ENCODE measurements at regions not wholly inside any gene's neighbourhood (a gene's known extent, or its start where the extent isn't known, plus 50 kb on each side); places are given as distances from the start of the nearest gene placed in this dataset.

DNA sequence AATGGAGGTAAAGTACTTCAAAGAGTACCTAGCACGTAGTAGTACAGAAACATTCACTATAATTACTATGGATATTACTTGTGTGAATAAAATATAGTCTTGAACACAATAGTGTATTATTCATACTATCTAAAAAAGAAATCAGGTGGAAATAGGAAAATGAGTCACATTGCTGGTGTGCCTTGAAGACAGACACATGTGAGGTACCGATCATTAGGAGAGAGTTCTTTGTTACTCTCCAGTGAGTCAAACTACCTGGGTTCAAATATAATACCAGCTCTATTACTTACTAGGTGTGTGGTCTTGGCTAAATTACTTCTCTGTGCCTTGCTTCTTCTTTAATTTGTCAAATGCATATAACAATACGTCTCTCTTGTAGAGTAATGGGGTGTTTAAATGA lies 50.8 kb upstream of the BEND6 start:
- no peak overlapping the region for H3K4me3 ChIP-seq (replicated peaks in 1 of 2; ENCODE audit: low read depth in 2 of 2, low read length in 2 of 2)
- DNase-seq (ENCODE audit: low read depth in 2 of 2), result peak in 1 of 2 donors; percentile 40

DNA sequence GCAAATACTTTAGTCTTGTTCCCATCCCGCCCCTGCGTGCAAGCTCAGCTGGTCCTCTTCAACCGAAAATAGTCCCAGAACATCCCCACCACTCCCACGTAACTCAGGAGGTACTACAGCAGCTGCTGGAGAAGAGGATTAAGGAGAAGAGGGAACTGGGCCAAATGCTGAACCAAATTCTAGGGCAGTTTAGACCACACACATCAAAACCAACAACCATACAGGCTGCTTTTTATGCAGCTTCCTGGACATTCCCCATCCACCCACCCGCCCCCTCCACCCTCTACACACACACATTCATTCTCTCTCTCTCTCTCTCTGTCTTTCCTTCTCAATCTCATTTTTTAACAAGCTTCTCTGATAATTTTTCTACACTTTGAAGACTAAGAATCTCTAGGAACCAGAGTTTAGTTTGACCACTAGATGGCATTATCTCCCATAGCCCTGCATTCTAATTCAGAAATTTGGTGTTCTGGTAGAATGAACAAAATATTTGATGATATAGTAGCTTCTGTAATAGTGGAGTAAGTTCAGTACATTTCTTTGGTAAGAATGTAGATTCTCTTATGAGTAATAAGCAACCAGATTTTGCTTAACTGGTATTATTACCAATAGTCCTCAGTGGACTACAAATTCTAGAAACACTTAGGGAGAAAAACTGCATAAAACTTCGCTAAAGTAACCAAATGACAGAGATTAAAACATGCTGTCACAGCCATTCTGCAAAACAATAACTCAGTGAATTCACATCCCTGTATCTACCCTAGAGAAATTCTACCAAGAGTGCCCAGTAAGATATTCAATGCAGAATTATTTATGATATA lies 52.1 kb upstream of the BEND6 start:
- TF ChIP-seq, protein P1, sequence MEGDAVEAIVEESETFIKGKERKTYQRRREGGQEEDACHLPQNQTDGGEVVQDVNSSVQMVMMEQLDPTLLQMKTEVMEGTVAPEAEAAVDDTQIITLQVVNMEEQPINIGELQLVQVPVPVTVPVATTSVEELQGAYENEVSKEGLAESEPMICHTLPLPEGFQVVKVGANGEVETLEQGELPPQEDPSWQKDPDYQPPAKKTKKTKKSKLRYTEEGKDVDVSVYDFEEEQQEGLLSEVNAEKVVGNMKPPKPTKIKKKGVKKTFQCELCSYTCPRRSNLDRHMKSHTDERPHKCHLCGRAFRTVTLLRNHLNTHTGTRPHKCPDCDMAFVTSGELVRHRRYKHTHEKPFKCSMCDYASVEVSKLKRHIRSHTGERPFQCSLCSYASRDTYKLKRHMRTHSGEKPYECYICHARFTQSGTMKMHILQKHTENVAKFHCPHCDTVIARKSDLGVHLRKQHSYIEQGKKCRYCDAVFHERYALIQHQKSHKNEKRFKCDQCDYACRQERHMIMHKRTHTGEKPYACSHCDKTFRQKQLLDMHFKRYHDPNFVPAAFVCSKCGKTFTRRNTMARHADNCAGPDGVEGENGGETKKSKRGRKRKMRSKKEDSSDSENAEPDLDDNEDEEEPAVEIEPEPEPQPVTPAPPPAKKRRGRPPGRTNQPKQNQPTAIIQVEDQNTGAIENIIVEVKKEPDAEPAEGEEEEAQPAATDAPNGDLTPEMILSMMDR (IDR thresholded peaks at IDR 0.05; ENCODE audit: low read depth, low read length), result peak; percentile 67
- DNase-seq (ENCODE audit: low read depth in 2 of 2), result peak; percentile 80 to 82
- H3K4me3 ChIP-seq (replicated peaks in 1 of 2; ENCODE audit: low read depth in 2 of 2, low read length in 2 of 2), result peak overlapping the region in 1 of 2 donors; percentile 25

More for the DNA sequence above, 50.8 kb upstream of the BEND6 start:
- TF ChIP-seq, protein P1 (IDR thresholded peaks at IDR 0.05; ENCODE audit: low read depth, low read length), result no peak

DNA sequence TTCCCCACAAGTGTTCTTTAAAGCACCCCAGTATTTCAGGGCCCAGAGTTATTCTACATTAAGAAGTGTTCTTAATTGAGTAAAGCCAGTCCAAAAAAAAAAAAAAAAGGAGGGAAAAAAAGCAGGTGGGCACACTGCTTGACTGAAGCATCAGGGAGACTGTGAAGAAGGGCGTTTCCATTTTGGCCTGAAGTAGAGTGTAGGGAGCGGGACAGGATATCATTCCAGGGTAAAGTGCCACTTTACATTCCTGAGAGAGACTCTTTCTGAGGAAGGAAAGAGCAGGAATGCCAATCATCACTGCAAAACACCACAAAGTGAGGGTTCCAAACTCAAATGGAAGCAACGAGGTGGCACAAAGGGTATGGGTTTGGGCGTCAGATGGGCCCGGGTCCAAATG lies 54.1 kb upstream of the BEND6 start:
- TF ChIP-seq, protein P1 (IDR thresholded peaks at IDR 0.05; ENCODE audit: low read depth, low read length), result no peak
- no peak for DNase-seq (ENCODE audit: low read depth in 2 of 2)
- H3K4me3 ChIP-seq (replicated peaks in 1 of 2; ENCODE audit: low read depth in 2 of 2, low read length in 2 of 2), result no peak overlapping the region

DNA sequence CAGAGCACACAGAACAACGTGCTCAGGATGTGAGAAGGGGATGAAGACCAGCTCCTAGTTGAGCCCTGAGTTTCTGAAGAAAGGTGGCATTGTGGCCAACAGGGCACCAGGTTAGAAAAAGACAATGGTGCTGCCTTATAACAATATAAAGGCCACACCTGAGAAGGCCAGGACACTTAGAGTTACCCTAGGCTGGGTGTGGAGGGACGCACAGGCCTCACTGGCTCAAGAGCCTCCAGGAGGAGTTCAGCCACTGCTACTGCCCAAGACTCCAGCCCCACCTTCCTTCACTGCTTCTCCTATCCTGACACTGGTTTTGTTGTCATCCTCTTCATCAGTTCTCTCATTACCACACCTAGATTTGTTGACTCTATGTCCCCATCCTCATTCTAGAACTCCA lies 55.2 kb upstream of the BEND6 start:
- DNase-seq (ENCODE audit: low read depth in 2 of 2), result no peak
- TF ChIP-seq, protein P1 (IDR thresholded peaks at IDR 0.05; ENCODE audit: low read depth, low read length), result no peak
- no peak overlapping the region for H3K4me3 ChIP-seq (replicated peaks in 1 of 2; ENCODE audit: low read depth in 2 of 2, low read length in 2 of 2)

DNA sequence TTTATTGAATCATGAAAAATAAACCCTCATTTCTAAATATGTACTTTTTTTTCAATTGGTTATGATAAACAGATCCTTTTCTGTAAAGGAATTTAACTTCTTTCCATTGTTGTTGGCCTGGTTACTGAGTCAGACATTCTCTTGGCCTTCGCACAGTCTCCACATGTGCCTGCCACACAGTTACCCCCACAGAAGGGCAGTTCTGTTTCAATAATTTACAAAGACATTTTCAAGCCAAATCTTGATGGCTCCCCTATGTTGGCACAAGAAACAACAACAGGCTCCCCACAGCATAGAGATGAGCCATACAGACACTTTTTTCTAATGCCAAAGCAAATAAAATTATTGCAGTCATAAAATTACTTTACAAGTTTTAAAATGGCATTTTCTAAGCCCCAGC lies 55.6 kb upstream of the BEND6 start:
- TF ChIP-seq, protein P1 (IDR thresholded peaks at IDR 0.05; ENCODE audit: low read depth, low read length), result no peak
- no peak overlapping the region for H3K4me3 ChIP-seq (replicated peaks in 1 of 2; ENCODE audit: low read depth in 2 of 2, low read length in 2 of 2)
- peak; percentile 50 to 72 for DNase-seq (ENCODE audit: low read depth in 2 of 2)

DNA sequence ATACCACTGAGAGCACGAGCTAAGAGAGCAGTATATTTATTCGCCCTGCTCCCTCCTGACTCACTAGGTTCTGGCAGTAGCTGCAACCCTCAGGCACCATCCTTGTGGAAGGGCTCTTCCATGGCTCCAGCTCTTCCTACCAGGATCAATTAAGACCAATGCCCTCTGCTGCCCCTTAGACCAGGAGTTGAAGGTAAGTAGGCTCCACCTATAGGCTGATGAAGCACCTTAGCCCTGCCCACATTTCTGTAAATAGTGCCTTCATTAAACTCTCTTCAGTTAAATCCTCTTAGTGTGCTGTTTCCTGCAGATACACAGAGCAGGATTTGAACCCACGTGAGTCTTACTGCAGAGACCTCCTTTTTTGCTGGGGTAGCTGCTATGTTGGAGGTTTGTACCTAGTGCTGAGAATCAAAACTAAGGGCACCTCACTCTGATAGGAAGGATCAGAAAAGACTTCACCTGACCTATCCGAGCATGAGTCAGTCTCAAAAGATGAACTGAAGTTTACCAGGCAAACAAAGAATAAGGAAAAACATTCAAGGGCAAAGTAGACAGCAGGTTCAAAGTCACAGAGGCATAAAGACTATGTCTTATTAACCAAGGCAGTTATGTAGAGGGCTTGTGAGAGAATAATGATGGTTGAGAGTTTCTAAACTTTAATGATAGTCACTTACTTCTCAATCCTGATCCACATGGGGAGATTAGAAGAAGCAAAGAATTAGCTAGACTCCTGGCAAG lies 56.9 kb upstream of the BEND6 start:
- TF ChIP-seq, protein P1 (IDR thresholded peaks at IDR 0.05; ENCODE audit: low read depth, low read length), result no peak
- DNase-seq (ENCODE audit: low read depth in 2 of 2), result no peak
- H3K4me3 ChIP-seq (replicated peaks in 1 of 2; ENCODE audit: low read depth in 2 of 2, low read length in 2 of 2), result no peak overlapping the region
